ENCODE measurements at regions not wholly inside any gene's neighbourhood (a gene's known extent, or its start where the extent isn't known, plus 50 kb on each side); places are given as distances from the start of the nearest gene placed in this dataset.

- TF ChIP-seq ZNF311 (tag by site-specific recombination; IDR thresholded peaks at IDR 0.05; ENCODE audit: borderline replicate concordance) (no peak), SALL2 (tag by site-specific recombination; IDR thresholded peaks at IDR 0.05; ENCODE audit: borderline replicate concordance) (no peak), SCRT2 (tag by site-specific recombination; IDR thresholded peaks at IDR 0.05) (no peak), ZNF132 (tag by site-specific recombination; IDR thresholded peaks at IDR 0.05; ENCODE audit: borderline replicate concordance) (no peak), SP3 (tag by site-specific recombination; IDR thresholded peaks at IDR 0.05) (no peak), ZNF324 (tag by site-specific recombination; IDR thresholded peaks at IDR 0.05) (no peak), ZSCAN5A (tag by site-specific recombination; IDR thresholded peaks at IDR 0.05) (no peak), ZNF548 (tag by site-specific recombination; IDR thresholded peaks at IDR 0.05) (no peak), ZBTB49 (tag by site-specific recombination; IDR thresholded peaks at IDR 0.05; ENCODE audit: low read depth) (no peak), ZNF645 (tag by site-specific recombination; IDR thresholded peaks at IDR 0.05) (no peak)
- no peaks in the 10 kb centered on the region for H3K4me1 ChIP-seq (ENCODE audit: control insufficient read depth, insufficient read depth, low read length)
- no peak overlapping the region for H3K4me3 ChIP-seq (ENCODE audit: low read depth, low read length)
- no peaks in the 10 kb centered on the region; the same call in 1 of the 2 replicates for H3K9me3 ChIP-seq (ENCODE audit: control insufficient read depth, insufficient read depth, low read depth, low read length)
- POLR2A ChIA-PET, result no interaction called here
- CTCF ChIA-PET, result no interaction called here
- H3K36me3 ChIP-seq (ENCODE audit: control insufficient read depth in 2 of 2, insufficient read depth in 1 of 2, low read length in 2 of 2), result no peaks in the 10 kb centered on the region
- no peak overlapping the region for H3K27ac ChIP-seq (ENCODE audit: extremely low read depth, low read depth, low read length)
Measured at GRCh38 chr10:43012578-43012977, 64.3 kb upstream of the RET start.

- H3K27ac ChIP-seq (ENCODE audit: extremely low read depth, low read depth, low read length), result no peak overlapping the region
- POLR2A ChIA-PET, result no interaction called here
- TF ChIP-seq ZNF140 (tag by site-specific recombination; IDR thresholded peaks at IDR 0.05), result no peak
- no peak for TF ChIP-seq ZNF843 (tag by site-specific recombination; IDR thresholded peaks at IDR 0.05)
- TF ChIP-seq ZNF404 (tag by site-specific recombination; IDR thresholded peaks at IDR 0.05), result no peak
- TF ChIP-seq PRDM4 (tag by site-specific recombination; IDR thresholded peaks at IDR 0.05), result no peak
- TF ChIP-seq GLIS2 (tag by site-specific recombination; IDR thresholded peaks at IDR 0.05), result no peak
- no peak for TF ChIP-seq HIC1 (tag by site-specific recombination; IDR thresholded peaks at IDR 0.05)
- no peak for TF ChIP-seq ZNF626 (tag by site-specific recombination; IDR thresholded peaks at IDR 0.05)
- no peak for TF ChIP-seq ZNF16 (tag by site-specific recombination; IDR thresholded peaks at IDR 0.05; ENCODE audit: low read depth)
- no peak for TF ChIP-seq ZNF341 (tag by site-specific recombination; IDR thresholded peaks at IDR 0.05; ENCODE audit: low read depth)
- no peak for TF ChIP-seq HOXA7 (CRISPR knock-in tag; IDR thresholded peaks at IDR 0.05; ENCODE audit: borderline replicate concordance)
- TF ChIP-seq ZNF280D (tag by site-specific recombination; IDR thresholded peaks at IDR 0.05), result no peak
- no peak for TF ChIP-seq FEZF1 (tag by site-specific recombination; IDR thresholded peaks at IDR 0.05)
Measured at GRCh38 chr10:43013065-43013464, 63.8 kb upstream of the RET start.

More at GRCh38 chr10:43013065-43013464, 63.8 kb upstream of the RET start:
- H3K36me3 ChIP-seq (ENCODE audit: control insufficient read depth in 2 of 2, insufficient read depth in 1 of 2, low read length in 2 of 2), result no peaks in the 10 kb centered on the region
- H3K4me1 ChIP-seq (ENCODE audit: control insufficient read depth, insufficient read depth, low read length), result no peaks in the 10 kb centered on the region
- no peak overlapping the region for H3K4me3 ChIP-seq (ENCODE audit: low read depth, low read length)
- H3K9me3 ChIP-seq (ENCODE audit: control insufficient read depth, insufficient read depth, low read depth, low read length), result no peaks in the 10 kb centered on the region; the same call in 1 of the 2 replicates
- CTCF ChIA-PET, result interaction anchor here (0.6 kb wide), 1 partner anchor 57 kb away, joined by 4 read pairs; no protein-coding TSS in a partner anchor

Measured in HEK293 (cell line).